ENCODE measurements at regions not wholly inside any gene's neighbourhood (a gene's known extent, or its start where the extent isn't known, plus 50 kb on each side); places are given as distances from the start of the nearest gene placed in this dataset.

DNA sequence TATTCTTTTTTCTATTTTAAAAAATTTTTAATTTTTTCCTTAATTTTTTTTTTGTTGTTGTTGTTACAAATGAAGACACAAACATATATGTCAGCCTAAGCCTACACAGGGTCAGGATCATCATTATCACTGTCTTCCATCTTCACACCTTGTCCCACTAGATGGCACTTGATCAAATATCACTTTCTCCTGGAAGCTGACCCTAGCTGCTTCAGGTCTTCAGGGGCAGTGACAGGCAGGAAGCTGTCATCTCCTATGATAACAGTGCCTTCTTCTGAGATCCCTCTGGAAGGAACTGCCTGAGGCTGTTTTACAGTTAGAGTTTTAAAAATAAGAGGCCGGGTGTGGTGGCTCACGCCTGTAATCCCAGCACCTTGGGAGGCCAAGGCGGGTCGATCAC lies 70.2 kb upstream of the EEF1E1 start:
- TF ChIP-seq, protein P1, sequence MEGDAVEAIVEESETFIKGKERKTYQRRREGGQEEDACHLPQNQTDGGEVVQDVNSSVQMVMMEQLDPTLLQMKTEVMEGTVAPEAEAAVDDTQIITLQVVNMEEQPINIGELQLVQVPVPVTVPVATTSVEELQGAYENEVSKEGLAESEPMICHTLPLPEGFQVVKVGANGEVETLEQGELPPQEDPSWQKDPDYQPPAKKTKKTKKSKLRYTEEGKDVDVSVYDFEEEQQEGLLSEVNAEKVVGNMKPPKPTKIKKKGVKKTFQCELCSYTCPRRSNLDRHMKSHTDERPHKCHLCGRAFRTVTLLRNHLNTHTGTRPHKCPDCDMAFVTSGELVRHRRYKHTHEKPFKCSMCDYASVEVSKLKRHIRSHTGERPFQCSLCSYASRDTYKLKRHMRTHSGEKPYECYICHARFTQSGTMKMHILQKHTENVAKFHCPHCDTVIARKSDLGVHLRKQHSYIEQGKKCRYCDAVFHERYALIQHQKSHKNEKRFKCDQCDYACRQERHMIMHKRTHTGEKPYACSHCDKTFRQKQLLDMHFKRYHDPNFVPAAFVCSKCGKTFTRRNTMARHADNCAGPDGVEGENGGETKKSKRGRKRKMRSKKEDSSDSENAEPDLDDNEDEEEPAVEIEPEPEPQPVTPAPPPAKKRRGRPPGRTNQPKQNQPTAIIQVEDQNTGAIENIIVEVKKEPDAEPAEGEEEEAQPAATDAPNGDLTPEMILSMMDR (IDR thresholded peaks at IDR 0.05 in 2 of 3, conservative IDR thresholded peaks at IDR 0.05 in 1 of 3; ENCODE audit: control insufficient read depth in 2 of 3, extremely low read depth in 1 of 3, insufficient read depth in 1 of 3, low read depth in 3 of 3, low read length in 3 of 3) = no peak
- TF ChIP-seq POLR2AphosphoS2 (IDR thresholded peaks at IDR 0.05; ENCODE audit: low read depth, low read length) = no peak
